Activated CD8-positive, alpha-beta T cell treated with anti-CD3 and anti-CD28 coated beads for 36 hours (primary cell): ENCODE measurements at regions not wholly inside any gene's neighbourhood (a gene's known extent, or its start where the extent isn't known, plus 50 kb on each side); places are given as distances from the start of the nearest gene placed in this dataset.

ENCODE experiments used
- ATAC-seq: fragments of 200-7000 bp; cut with Tn5 transposase; one replicate; pipeline ENCODE4 v1.10.0; 2021; ENCODE audit warnings: mild to moderate bottlenecking, moderate library complexity
- CTCF ChIA-PET: fragments of 350-600 bp; sonication (Branson Sonifier 250); formaldehyde crosslinking; loops from one replicate; lab custom pipeline; 2021; ENCODE audit warnings: antibody characterized with exemption; lab: Charles Lee
- POLR2A ChIA-PET: fragments of 350-600 bp; sonication (Branson Sonifier 250); formaldehyde crosslinking; loops from one replicate; lab custom pipeline; 2021; ENCODE audit warnings: antibody characterized with exemption; lab: Charles Lee
- DNase-seq: peaks from one replicate; pipeline ENCODE4 v3.0.0-alpha.2; 2020
- H3K27ac Mint-ChIP-seq: one replicate; pipeline ENCODE4 v1.8.0; 2021; ENCODE audit warnings: mild to moderate bottlenecking, mixed read lengths
- H3K27me3 Mint-ChIP-seq: one replicate; pipeline ENCODE4 v1.8.0; 2021; ENCODE audit warnings: mixed read lengths
- H3K36me3 Mint-ChIP-seq: one replicate; pipeline ENCODE4 v1.8.0; 2021; ENCODE audit warnings: low read depth, mixed read lengths
- H3K4me1 Mint-ChIP-seq: one replicate; pipeline ENCODE4 v1.8.0; 2021; ENCODE audit warnings: low read depth, mixed read lengths
- H3K4me3 Mint-ChIP-seq: one replicate; pipeline ENCODE4 v1.8.0; 2021; ENCODE audit warnings: mild to moderate bottlenecking, moderate library complexity, mixed read lengths
- H3K9me3 Mint-ChIP-seq: one replicate; pipeline ENCODE4 v1.8.0; 2021; ENCODE audit warnings: mixed read lengths
- CTCF ChIP-seq: fragments of 200-600 bp; IDR thresholded peaks from one replicate; pipeline ENCODE4 v1.8.0; 2022; ENCODE audit warnings: antibody characterized with exemption, mild to moderate bottlenecking
- intact Hi-C: fragments of 100-400 bp; cut with micrococcal nuclease; formaldehyde crosslinking; loops from one replicate; pipeline ENCODE4 v1.10.0; 2022

GRCh38 chr6:76124018-76124417 is 51.6 kb upstream of the IMPG1 start:
- Mint-ChIP-seq H3K36me3 (no peaks in the 10 kb centered on the region), H3K4me1 (no peaks in the 10 kb centered on the region), H3K4me3 (no peak overlapping the region), H3K27me3 (no peaks in the 10 kb centered on the region), H3K9me3 (peaks cover 4% of the 10 kb centered on the region), H3K27ac (no peak overlapping the region)
- CTCF ChIA-PET, result no interaction called here
- POLR2A ChIA-PET, result no interaction called here
- intact Hi-C loops, result no loop called here
- no peak for TF ChIP-seq CTCF
- DNase-seq, result no peak
- no peak for ATAC-seq
